ENCODE measurements at regions not wholly inside any gene's neighbourhood (a gene's known extent, or its start where the extent isn't known, plus 50 kb on each side); places are given as distances from the start of the nearest gene placed in this dataset.

DNA sequence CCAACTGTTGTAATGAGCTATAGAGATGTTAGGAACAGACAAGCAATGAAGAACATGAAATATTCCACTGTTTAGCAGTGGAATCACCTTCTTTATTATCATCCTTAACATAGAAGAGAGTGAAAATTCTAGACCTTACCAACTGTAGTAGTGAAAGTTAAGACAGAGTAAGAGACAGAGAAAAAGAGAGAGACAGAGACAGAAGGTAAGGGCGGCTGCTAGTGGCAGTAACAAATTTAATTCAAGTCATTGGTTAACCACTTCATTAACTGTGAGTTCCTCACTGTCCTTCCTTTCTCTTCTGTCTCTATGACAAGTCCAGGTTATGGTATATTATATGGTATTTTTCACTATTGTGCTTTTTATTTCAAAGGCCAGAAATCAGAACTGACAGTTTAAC lies 355.7 kb upstream of the ESRRG start:
- no peaks in the 10 kb centered on the region for H3K36me3 ChIP-seq (ENCODE audit: control insufficient read depth, low read length)
- H3K79me2 ChIP-seq (ENCODE audit: control insufficient read depth, low read length): no peaks in the 10 kb centered on the region
- no peaks in the 10 kb centered on the region for H3F3A ChIP-seq (ENCODE audit: control insufficient read depth, insufficient read depth)
- H3K4me3 ChIP-seq (ENCODE audit: low read length): no peak overlapping the region
- H3K9me3 ChIP-seq (ENCODE audit: control insufficient read depth, insufficient read depth, low read length): no peaks in the 10 kb centered on the region
- H3K27ac ChIP-seq (ENCODE audit: low read depth, low read length): no peak overlapping the region
- H3K4me1 ChIP-seq (ENCODE audit: control insufficient read depth, low read length): no peaks in the 10 kb centered on the region
- no peak for TF ChIP-seq EZH2phosphoT487 (IDR thresholded peaks at IDR 0.05; ENCODE audit: borderline replicate concordance, low read length)
- TF ChIP-seq, protein P1, sequence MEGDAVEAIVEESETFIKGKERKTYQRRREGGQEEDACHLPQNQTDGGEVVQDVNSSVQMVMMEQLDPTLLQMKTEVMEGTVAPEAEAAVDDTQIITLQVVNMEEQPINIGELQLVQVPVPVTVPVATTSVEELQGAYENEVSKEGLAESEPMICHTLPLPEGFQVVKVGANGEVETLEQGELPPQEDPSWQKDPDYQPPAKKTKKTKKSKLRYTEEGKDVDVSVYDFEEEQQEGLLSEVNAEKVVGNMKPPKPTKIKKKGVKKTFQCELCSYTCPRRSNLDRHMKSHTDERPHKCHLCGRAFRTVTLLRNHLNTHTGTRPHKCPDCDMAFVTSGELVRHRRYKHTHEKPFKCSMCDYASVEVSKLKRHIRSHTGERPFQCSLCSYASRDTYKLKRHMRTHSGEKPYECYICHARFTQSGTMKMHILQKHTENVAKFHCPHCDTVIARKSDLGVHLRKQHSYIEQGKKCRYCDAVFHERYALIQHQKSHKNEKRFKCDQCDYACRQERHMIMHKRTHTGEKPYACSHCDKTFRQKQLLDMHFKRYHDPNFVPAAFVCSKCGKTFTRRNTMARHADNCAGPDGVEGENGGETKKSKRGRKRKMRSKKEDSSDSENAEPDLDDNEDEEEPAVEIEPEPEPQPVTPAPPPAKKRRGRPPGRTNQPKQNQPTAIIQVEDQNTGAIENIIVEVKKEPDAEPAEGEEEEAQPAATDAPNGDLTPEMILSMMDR (IDR thresholded peaks at IDR 0.05; ENCODE audit: low read depth, low read length, poor library complexity, severe bottlenecking): no peak
- no peaks in the 10 kb centered on the region for H3K9me2 ChIP-seq (replicated peaks; ENCODE audit: control insufficient read depth, low read length)
- no peaks in the 10 kb centered on the region; the same call in 1 of the 2 replicates for H4K20me1 ChIP-seq (ENCODE audit: control insufficient read depth, insufficient read depth, low read depth, low read length)
- no peak overlapping the region for H3K4me2 ChIP-seq (ENCODE audit: low read length)
- peaks cover 11% of the 10 kb centered on the region; the same call in 1 of the 2 replicates for H3K27me3 ChIP-seq (ENCODE audit: control insufficient read depth, low read length)

GRCh38 chr1:217078078-217078690 lies 355.0 kb upstream of the ESRRG start:
- Histone ChIP-seq H3K4me3 (ENCODE audit: low read length) (no peak overlapping the region), H3K4me2 (ENCODE audit: low read length) (no peak overlapping the region), H3K79me2 (ENCODE audit: control insufficient read depth, low read length) (no peaks in the 10 kb centered on the region), H3F3A (ENCODE audit: control insufficient read depth, insufficient read depth) (no peaks in the 10 kb centered on the region), H4K20me1 (ENCODE audit: control insufficient read depth, insufficient read depth, low read depth, low read length) (no peaks in the 10 kb centered on the region; the same call in 1 of the 2 replicates), H3K4me1 (ENCODE audit: control insufficient read depth, low read length) (no peaks in the 10 kb centered on the region), H3K27me3 (ENCODE audit: control insufficient read depth, low read length) (peaks cover 11% of the 10 kb centered on the region; the same call in 1 of the 2 replicates), H3K9me3 (ENCODE audit: control insufficient read depth, insufficient read depth, low read length) (no peaks in the 10 kb centered on the region), H3K9me2 (replicated peaks; ENCODE audit: control insufficient read depth, low read length) (no peaks in the 10 kb centered on the region), H3K27ac (ENCODE audit: low read depth, low read length) (no peak overlapping the region), H3K36me3 (ENCODE audit: control insufficient read depth, low read length) (no peaks in the 10 kb centered on the region)
- TF ChIP-seq EZH2phosphoT487 (IDR thresholded peaks at IDR 0.05; ENCODE audit: borderline replicate concordance, low read length): no peak
- TF ChIP-seq, protein P1 (IDR thresholded peaks at IDR 0.05; ENCODE audit: low read depth, low read length, poor library complexity, severe bottlenecking): no peak

DNA sequence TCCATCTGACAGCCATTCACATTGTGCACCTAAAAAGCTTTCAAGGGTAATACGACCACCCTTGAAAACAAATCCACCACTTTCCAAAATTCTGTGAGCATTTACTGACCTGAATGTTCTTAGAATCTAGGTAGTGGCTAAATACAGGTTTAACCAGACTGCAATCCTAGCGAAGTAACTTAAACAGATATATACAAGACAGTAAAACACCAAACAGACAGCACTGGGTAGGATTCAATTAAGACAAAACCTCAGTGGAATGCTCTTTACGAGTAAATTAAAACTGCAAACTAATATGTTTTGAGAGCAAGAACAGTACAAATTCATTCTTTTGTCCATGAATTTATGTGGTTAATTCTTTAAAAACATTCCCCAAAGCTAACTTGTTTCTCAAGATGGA lies 354.2 kb upstream of the ESRRG start:
- H3K9me3 ChIP-seq (ENCODE audit: control insufficient read depth, insufficient read depth, low read length): no peaks in the 10 kb centered on the region
- peaks cover 11% of the 10 kb centered on the region; the same call in 1 of the 2 replicates for H3K27me3 ChIP-seq (ENCODE audit: control insufficient read depth, low read length)
- no peaks in the 10 kb centered on the region for H3K36me3 ChIP-seq (ENCODE audit: control insufficient read depth, low read length)
- no peaks in the 10 kb centered on the region for H3F3A ChIP-seq (ENCODE audit: control insufficient read depth, insufficient read depth)
- H3K4me3 ChIP-seq (ENCODE audit: low read length): no peak overlapping the region
- H3K4me1 ChIP-seq (ENCODE audit: control insufficient read depth, low read length): no peaks in the 10 kb centered on the region
- no peaks in the 10 kb centered on the region; the same call in 1 of the 2 replicates for H4K20me1 ChIP-seq (ENCODE audit: control insufficient read depth, insufficient read depth, low read depth, low read length)
- H3K79me2 ChIP-seq (ENCODE audit: control insufficient read depth, low read length): no peaks in the 10 kb centered on the region
- no peaks in the 10 kb centered on the region for H3K9me2 ChIP-seq (replicated peaks; ENCODE audit: control insufficient read depth, low read length)
- TF ChIP-seq, protein P1 (IDR thresholded peaks at IDR 0.05; ENCODE audit: low read depth, low read length, poor library complexity, severe bottlenecking): no peak
- no peak for TF ChIP-seq EZH2phosphoT487 (IDR thresholded peaks at IDR 0.05; ENCODE audit: borderline replicate concordance, low read length)
- no peak overlapping the region for H3K4me2 ChIP-seq (ENCODE audit: low read length)
- H3K27ac ChIP-seq (ENCODE audit: low read depth, low read length): no peak overlapping the region

Data from DOHH2 (cell line).